MM.1S (cell line): ENCODE measurements at regions not wholly inside any gene's neighbourhood (a gene's known extent, or its start where the extent isn't known, plus 50 kb on each side); places are given as distances from the start of the nearest gene placed in this dataset.

Source experiments
- DNase-seq: peaks from one replicate; pipeline ENCODE4 v3.0.0-alpha.2; 2015
- H2AFZ ChIP-seq: fragments of 300-600 bp; sonication (generic); 2 replicates; pipeline ENCODE4 v1.6.0; 2016; ENCODE audit warnings: antibody characterized with exemption, low read length
- H3F3A ChIP-seq: fragments of 300-600 bp; sonication (generic); 2 replicates; pipeline ENCODE4 v1.6.1; 2016; ENCODE audit warnings: mild to moderate bottlenecking, antibody characterized with exemption, low read length, moderate library complexity, mixed read lengths; ENCODE audit not compliant: insufficient read depth
- H3K27ac ChIP-seq: fragments of 300-600 bp; sonication (generic); 2 replicates; pipeline ENCODE4 v1.5.1; 2016; ENCODE audit warnings: mild to moderate bottlenecking, low read length
- H3K27me3 ChIP-seq: fragments of 300-600 bp; sonication (generic); replicated peaks from 2 replicates; pipeline ENCODE4 v1.6.0; 2016; ENCODE audit warnings: low read length; ENCODE audit not compliant: insufficient read depth
- H3K36me3 ChIP-seq: fragments of 300-600 bp; sonication (generic); replicated peaks from 2 replicates; pipeline ENCODE4 v1.6.1; 2016; ENCODE audit warnings: mild to moderate bottlenecking, low read length, mixed read lengths; ENCODE audit not compliant: insufficient read depth
- H3K4me1 ChIP-seq: fragments of 300-600 bp; sonication (generic); 2 replicates; pipeline ENCODE4 v1.6.1; 2016; ENCODE audit warnings: low read length, mixed read lengths
- H3K4me2 ChIP-seq: fragments of 300-600 bp; sonication (generic); 2 replicates; pipeline ENCODE4 v1.6.0; 2016; ENCODE audit warnings: low read depth, low read length
- H3K4me3 ChIP-seq: fragments of 300-600 bp; sonication (generic); 2 replicates; pipeline ENCODE4 v1.5.1; 2016; ENCODE audit warnings: low read length, mixed read lengths
- H3K79me2 ChIP-seq: fragments of 300-600 bp; sonication (generic); 2 replicates; pipeline ENCODE4 v1.6.1; 2016; ENCODE audit warnings: mixed run types, low read length, mixed read lengths
- H3K9ac ChIP-seq: fragments of 300-600 bp; sonication (generic); 2 replicates; pipeline ENCODE4 v1.6.1; 2016; ENCODE audit warnings: low read length, mixed read lengths
- H3K9me2 ChIP-seq: fragments of 300-600 bp; sonication (generic); replicated peaks from 2 replicates; pipeline ENCODE4 v1.6.1; 2016; ENCODE audit warnings: mild to moderate bottlenecking, low read length, mixed read lengths; ENCODE audit not compliant: insufficient read depth
- H3K9me3 ChIP-seq: fragments of 300-600 bp; sonication (generic); replicated peaks from 2 replicates; pipeline ENCODE4 v1.6.1; 2016; ENCODE audit warnings: mild to moderate bottlenecking, low read length, mixed read lengths; ENCODE audit not compliant: insufficient read depth
- H4K20me1 ChIP-seq: fragments of 300-600 bp; sonication (generic); 2 replicates; pipeline ENCODE4 v1.6.1; 2016; ENCODE audit warnings: mild to moderate bottlenecking, low read length, moderate library complexity, mixed read lengths; ENCODE audit not compliant: insufficient read depth
- CTCF ChIP-seq: fragments of 300-600 bp; sonication (generic); IDR thresholded peaks from 2 replicates; pipeline ENCODE4 v1.5.1; 2016; ENCODE audit warnings: antibody characterized with exemption, low read length, mixed read lengths
- EZH2 ChIP-seq: fragments of 300-600 bp; sonication (generic); optimal IDR thresholded peaks from 2 replicates; pipeline ENCODE3; 2017; ENCODE audit warnings: low read depth, mild to moderate bottlenecking, antibody characterized with exemption, low read length, mixed read lengths
- EZH2phosphoT487 ChIP-seq: fragments of 300-600 bp; sonication (generic); IDR thresholded peaks from 2 replicates; pipeline ENCODE4 v1.6.1; 2018; ENCODE audit warnings: antibody characterized with exemption, low read length

GRCh38 chr11:45043755-45044475 lies 93.2 kb upstream of the TP53I11 start:
- no peaks in the 10 kb centered on the region for H3K9me2 ChIP-seq
- H3K4me2 ChIP-seq: no peak overlapping the region
- H3K9ac ChIP-seq: no peak overlapping the region
- H3K27ac ChIP-seq: no peak overlapping the region
- no peaks in the 10 kb centered on the region for H3K27me3 ChIP-seq
- no peaks in the 10 kb centered on the region for H3F3A ChIP-seq
- TF ChIP-seq CTCF: no peak
- TF ChIP-seq EZH2phosphoT487: no peak
- no peak for TF ChIP-seq EZH2
- H3K36me3 ChIP-seq: no peaks in the 10 kb centered on the region
- no peak overlapping the region for H2AFZ ChIP-seq
- H4K20me1 ChIP-seq: no peaks in the 10 kb centered on the region
- no peak overlapping the region for H3K4me3 ChIP-seq
- no peaks in the 10 kb centered on the region for H3K4me1 ChIP-seq
- H3K79me2 ChIP-seq: no peaks in the 10 kb centered on the region
- no peak for DNase-seq
- no peaks in the 10 kb centered on the region for H3K9me3 ChIP-seq

- DNase-seq: no peak
Observed at GRCh38 chr11:45045683-45046471, 95.2 kb upstream of the TP53I11 start.

GRCh38 chr11:45048313-45048841 lies 97.7 kb upstream of the TP53I11 start:
- no peaks in the 10 kb centered on the region for H3K36me3 ChIP-seq
- DNase-seq: no peak

More at GRCh38 chr11:45045683-45046471, 95.2 kb upstream of the TP53I11 start:
- no peaks in the 10 kb centered on the region for H3K9me3 ChIP-seq
- no peak overlapping the region for H3K9ac ChIP-seq
- H4K20me1 ChIP-seq: no peaks in the 10 kb centered on the region
- no peaks in the 10 kb centered on the region for H3K27me3 ChIP-seq
- TF ChIP-seq EZH2phosphoT487 (no peak), CTCF (no peak), EZH2 (no peak)
- no peaks in the 10 kb centered on the region for H3K79me2 ChIP-seq
- H3K4me1 ChIP-seq: peaks cover 14% of the 10 kb centered on the region
- no peak overlapping the region for H3K4me2 ChIP-seq
- no peaks in the 10 kb centered on the region for H3K36me3 ChIP-seq
- H3K4me3 ChIP-seq: no peak overlapping the region
- no peaks in the 10 kb centered on the region for H3F3A ChIP-seq
- no peak overlapping the region for H2AFZ ChIP-seq
- no peak overlapping the region for H3K27ac ChIP-seq
- H3K9me2 ChIP-seq: no peaks in the 10 kb centered on the region

More at GRCh38 chr11:45048313-45048841, 97.7 kb upstream of the TP53I11 start:
- Histone ChIP-seq H3K4me3 (no peak overlapping the region), H3K9me3 (no peaks in the 10 kb centered on the region), H3K27ac (no peak overlapping the region), H3K9me2 (no peaks in the 10 kb centered on the region), H3K79me2 (no peaks in the 10 kb centered on the region), H2AFZ (no peak overlapping the region), H3K4me1 (peaks cover 14% of the 10 kb centered on the region), H3K9ac (no peak overlapping the region), H3F3A (no peaks in the 10 kb centered on the region), H3K27me3 (no peaks in the 10 kb centered on the region), H3K4me2 (no peak overlapping the region), H4K20me1 (no peaks in the 10 kb centered on the region)
- TF ChIP-seq CTCF (no peak), EZH2phosphoT487 (no peak), EZH2 (no peak)
